ENCODE measurements at regions not wholly inside any gene's neighbourhood (a gene's known extent, or its start where the extent isn't known, plus 50 kb on each side); places are given as distances from the start of the nearest gene placed in this dataset.

- TF ChIP-seq NR3C1 (IDR thresholded peaks at IDR 0.05) (no peak), SMC3 (IDR thresholded peaks at IDR 0.05) (no peak), E2F6 (IDR thresholded peaks at IDR 0.05; ENCODE audit: borderline replicate concordance, low read depth) (no peak), RFX5 (IDR thresholded peaks at IDR 0.05) (no peak)
Observed at GRCh38 chr11:71200761-71201160, 51.6 kb downstream of the SHANK2 start.

Data from A549 (cell line).